Stomach smooth muscle (tissue), 2 donors: ENCODE measurements at regions not wholly inside any gene's neighbourhood (a gene's known extent, or its start where the extent isn't known, plus 50 kb on each side); places are given as distances from the start of the nearest gene placed in this dataset.

Source experiments
- H3K27ac ChIP-seq: one replicate; pipeline ENCODE4 v1.7.0; 2013; ENCODE audit warnings: mild to moderate bottlenecking, low read length, inconsistent platforms
- H3K27me3 ChIP-seq, 2 donors: one replicate each; pipeline ENCODE4 v1.7.0; 2013; ENCODE audit warnings: low read length in 2 of 2; ENCODE audit not compliant: insufficient read depth in 2 of 2, control insufficient read depth in 1 of 2
- H3K36me3 ChIP-seq, 2 donors: one replicate each; pipeline ENCODE4 v1.7.0; 2013; ENCODE audit warnings: low read length in 2 of 2; ENCODE audit not compliant: control insufficient read depth in 2 of 2, insufficient read depth in 2 of 2
- H3K4me1 ChIP-seq: one replicate; pipeline ENCODE4 v1.7.0; 2013; ENCODE audit warnings: low read length; ENCODE audit not compliant: control insufficient read depth, insufficient read depth
- H3K4me3 ChIP-seq, 2 donors: one replicate each; pipeline ENCODE4 v1.7.0; 2013; ENCODE audit warnings: low read length in 2 of 2
- H3K9ac ChIP-seq, 2 donors: one replicate each; pipeline ENCODE4 v1.7.0; 2013; ENCODE audit warnings: low read length in 2 of 2, mild to moderate bottlenecking in 1 of 2
- H3K9me3 ChIP-seq, 2 donors: one replicate each; pipeline ENCODE4 v1.7.0; 2013; ENCODE audit warnings: low read length in 2 of 2; ENCODE audit not compliant: control insufficient read depth in 2 of 2
- donor health status: healthy.
- donor health status: Pancreatic carcinoma.

DNA sequence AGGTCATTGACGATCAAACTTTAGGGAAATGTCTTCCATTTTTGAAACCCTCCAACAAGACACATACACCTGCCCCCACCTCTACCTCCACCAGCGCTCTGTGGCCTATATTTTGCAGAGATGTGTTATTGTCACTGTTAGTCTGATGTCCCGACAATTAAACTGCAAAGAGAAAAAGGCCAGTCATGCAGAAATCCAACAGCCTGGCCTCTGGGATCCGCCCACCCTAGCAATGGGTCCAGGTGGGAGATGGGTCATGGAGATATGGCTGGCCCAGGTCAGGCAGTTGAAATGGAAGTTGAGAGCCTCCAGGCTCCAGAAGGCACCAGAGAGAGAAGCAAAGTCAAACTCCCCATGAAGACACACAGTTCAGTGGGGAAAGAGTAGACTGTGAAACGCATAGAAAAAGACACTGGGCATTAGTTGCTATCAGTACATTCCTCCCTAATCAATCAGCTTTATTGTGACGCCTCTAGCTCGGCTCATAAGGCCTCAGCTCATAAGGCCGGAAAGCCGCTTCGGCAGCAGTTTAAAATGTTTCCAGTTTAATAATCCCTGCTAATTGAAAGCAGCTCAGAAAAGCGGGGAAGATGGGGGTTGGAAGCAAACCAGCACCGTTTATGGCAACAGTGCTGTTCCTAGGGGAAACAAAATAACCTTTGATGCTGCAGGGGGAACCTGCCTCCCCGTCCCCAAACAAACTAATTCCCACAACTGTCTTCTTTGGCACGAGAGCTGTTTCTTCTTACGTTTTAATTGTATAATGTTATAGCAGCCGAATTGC lies 239.7 kb upstream of the ZNF507 start:
- Histone ChIP-seq H3K27me3 (peaks cover 9 to 14% of the 10 kb centered on the region in 2 donors), H3K4me3 (no peak overlapping the region), H3K9ac (no peak overlapping the region), H3K27ac (no peak overlapping the region), H3K9me3 (no peaks in the 10 kb centered on the region), H3K36me3 (no peaks in the 10 kb centered on the region), H3K4me1 (no peaks in the 10 kb centered on the region)

DNA sequence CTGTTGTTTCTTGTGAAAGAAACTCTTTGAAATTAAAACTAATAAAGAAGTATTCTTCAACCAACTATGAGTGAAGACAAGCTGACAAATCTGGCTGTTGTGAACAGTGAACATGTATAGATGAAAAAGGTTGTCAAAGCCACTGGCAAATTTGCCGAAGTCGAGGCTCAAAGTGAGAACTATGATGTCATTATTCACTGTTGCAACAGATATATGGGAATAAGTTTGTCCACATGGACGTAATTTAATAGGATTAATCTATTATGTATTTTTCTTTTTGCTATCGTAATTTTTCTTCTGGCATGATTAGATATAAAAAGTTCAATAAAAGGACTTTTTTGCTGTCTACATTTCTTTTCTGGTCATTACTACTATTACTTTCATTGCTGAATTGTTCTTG lies 223.2 kb upstream of the ZNF507 start:
- Histone ChIP-seq H3K27me3 (no peaks in the 10 kb centered on the region), H3K4me1 (no peaks in the 10 kb centered on the region), H3K27ac (no peak overlapping the region), H3K4me3 (no peak overlapping the region), H3K9ac (no peak overlapping the region), H3K36me3 (no peaks in the 10 kb centered on the region), H3K9me3 (no peaks in the 10 kb centered on the region)

DNA sequence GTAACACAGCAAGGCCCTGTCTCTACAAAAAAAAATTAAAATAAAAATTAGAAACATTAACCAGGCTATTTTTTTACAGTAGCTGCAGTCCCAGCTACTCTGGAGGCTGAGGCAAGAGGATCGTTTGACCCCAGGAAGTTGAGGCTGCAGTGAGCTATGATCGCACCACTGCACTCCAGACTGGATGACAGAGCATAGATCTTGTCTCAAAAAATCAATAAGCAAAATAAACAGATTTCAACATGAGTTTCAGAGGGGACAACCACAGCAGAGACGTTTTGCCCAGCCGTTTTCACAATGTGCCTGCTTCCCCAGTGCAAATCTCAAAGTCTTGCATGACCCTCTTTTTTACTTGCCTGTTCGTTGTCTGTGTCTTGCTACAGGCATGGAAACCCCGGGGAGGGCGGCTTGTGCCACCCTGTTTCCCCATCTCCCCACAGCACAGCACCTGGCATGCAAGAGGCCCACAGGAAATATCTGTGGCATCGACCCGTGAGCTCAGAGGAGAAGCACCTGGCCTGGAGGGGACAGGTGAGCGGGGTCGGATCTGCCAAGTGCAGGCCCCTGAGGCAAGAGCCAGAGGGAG lies 222.0 kb upstream of the ZNF507 start:
- Histone ChIP-seq H3K4me1 (no peaks in the 10 kb centered on the region), H3K4me3 (no peak overlapping the region), H3K9ac (no peak overlapping the region), H3K27me3 (no peaks in the 10 kb centered on the region), H3K9me3 (no peaks in the 10 kb centered on the region), H3K36me3 (no peaks in the 10 kb centered on the region), H3K27ac (no peak overlapping the region)

DNA sequence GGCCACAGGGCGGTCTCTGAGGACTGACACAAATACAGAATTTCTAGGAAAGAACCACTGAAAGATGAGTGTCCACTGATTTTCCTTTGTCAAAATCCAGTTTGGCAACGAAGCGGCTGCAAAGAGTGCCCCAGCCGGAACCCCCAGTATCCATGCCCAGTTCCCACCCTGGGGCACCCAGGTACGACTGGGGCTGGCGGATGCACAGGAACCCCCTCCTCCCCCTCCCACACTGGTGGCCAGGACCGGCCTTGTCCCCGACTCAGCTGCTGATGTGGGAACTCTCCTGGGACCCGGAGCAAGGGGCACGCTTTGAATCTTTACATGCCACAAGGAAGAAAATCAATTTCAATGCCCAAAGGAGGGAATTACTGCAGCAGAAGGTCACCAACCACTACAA lies 220.8 kb upstream of the ZNF507 start:
- H3K27me3 ChIP-seq, result peaks cover 0 to 3% of the 10 kb centered on the region in 2 donors
- H3K4me3 ChIP-seq, result no peak overlapping the region
- no peaks in the 10 kb centered on the region for H3K36me3 ChIP-seq
- H3K9ac ChIP-seq, result no peak overlapping the region
- H3K27ac ChIP-seq, result no peak overlapping the region
- H3K4me1 ChIP-seq, result no peaks in the 10 kb centered on the region
- H3K9me3 ChIP-seq, result no peaks in the 10 kb centered on the region

DNA sequence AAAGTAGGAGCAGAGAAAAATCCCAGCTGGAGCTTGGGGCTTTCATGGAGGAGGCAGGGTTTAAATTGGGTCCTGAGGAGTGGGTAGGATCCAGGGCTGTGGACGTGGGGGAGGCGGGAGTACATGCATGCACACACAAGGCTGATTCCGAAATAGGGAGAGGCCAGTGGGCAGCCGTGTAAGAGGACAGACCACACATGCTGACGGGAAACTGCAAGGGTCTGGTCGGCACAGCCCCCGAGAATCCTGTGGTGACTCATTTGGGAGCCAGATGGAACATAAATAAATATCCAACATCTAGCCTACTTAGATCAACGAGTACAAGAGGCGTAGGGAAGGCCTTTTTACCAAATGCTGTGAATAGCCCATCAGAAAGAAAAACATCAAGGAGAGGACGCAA lies 216.3 kb upstream of the ZNF507 start:
- H3K27ac ChIP-seq, result no peak overlapping the region

DNA sequence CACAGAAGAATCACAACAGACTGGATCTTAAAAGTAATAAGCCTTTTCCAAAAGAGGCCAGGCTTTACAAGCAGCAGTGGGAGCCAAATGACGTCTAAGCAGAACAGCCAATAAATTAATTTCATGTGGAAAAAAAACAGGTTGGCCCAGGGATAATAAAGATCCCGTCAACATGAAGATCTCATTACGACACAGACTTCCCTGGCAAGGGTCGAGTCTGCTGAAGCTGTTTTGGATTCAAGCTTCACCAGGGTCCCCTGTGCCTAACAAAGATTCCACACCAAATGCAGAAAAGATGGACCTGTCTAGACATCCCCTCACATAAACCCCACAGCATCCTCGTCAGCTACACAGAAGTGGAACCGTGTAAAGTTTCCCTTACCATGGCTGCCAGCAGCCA lies 215.1 kb upstream of the ZNF507 start:
- H3K27ac ChIP-seq, result no peak overlapping the region
- no peak overlapping the region for H3K9ac ChIP-seq
- no peak overlapping the region for H3K4me3 ChIP-seq
- no peaks in the 10 kb centered on the region for H3K9me3 ChIP-seq
- no peaks in the 10 kb centered on the region for H3K36me3 ChIP-seq
- no peaks in the 10 kb centered on the region for H3K4me1 ChIP-seq
- H3K27me3 ChIP-seq, result peaks cover 0 to 3% of the 10 kb centered on the region in 2 donors

More for the DNA sequence above, 216.3 kb upstream of the ZNF507 start:
- Histone ChIP-seq H3K27me3 (peaks cover 0 to 3% of the 10 kb centered on the region in 2 donors), H3K36me3 (no peaks in the 10 kb centered on the region), H3K4me1 (no peaks in the 10 kb centered on the region), H3K9me3 (no peaks in the 10 kb centered on the region), H3K9ac (no peak overlapping the region), H3K4me3 (no peak overlapping the region)

DNA sequence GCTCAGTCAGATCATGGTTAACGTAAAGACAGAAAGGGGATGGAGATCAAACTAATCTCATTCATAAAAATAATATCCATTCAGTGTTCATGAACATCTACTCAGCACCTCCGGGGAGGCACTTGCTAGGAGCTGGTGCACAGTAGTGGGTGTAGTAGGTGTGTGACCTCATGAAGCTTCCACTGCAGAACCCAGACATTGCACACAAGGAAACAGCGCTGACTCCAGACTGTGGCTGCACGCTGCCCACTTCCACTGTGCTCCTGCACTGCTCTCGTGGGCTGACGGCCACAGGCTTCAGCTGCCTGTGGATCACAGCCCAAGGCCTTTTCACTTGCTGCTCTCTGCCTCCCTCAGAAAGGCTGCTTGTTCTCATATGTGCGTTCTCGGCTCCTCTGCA lies 214.4 kb upstream of the ZNF507 start:
- no peak overlapping the region for H3K9ac ChIP-seq
- no peak overlapping the region for H3K4me3 ChIP-seq
- no peaks in the 10 kb centered on the region for H3K36me3 ChIP-seq
- H3K9me3 ChIP-seq, result no peaks in the 10 kb centered on the region
- no peaks in the 10 kb centered on the region for H3K4me1 ChIP-seq
- H3K27me3 ChIP-seq, result peaks cover 0 to 3% of the 10 kb centered on the region in 2 donors
- no peak overlapping the region for H3K27ac ChIP-seq

DNA sequence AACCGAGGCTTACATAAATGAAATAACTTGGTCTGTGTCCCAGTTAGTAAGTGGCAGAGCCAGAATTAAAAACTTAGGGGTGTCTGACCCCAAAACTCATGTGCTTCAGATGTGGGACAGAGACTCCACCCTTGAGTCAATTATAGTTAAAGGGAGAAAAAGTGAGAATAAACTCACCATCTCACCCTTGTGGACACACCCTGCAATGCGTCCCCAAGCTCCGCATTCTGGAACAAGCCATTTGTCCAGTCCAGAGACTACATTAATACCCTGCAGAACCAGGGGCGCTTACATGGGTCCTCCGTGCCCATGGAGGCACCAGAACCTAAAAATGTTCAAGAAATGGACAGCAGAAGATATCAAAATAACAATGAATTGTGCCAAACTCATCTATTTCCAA lies 207.0 kb upstream of the ZNF507 start:
- H3K9me3 ChIP-seq, result no peaks in the 10 kb centered on the region
- H3K27me3 ChIP-seq, result no peaks in the 10 kb centered on the region
- H3K4me3 ChIP-seq, result no peak overlapping the region
- H3K36me3 ChIP-seq, result no peaks in the 10 kb centered on the region
- no peaks in the 10 kb centered on the region for H3K4me1 ChIP-seq
- no peak overlapping the region for H3K9ac ChIP-seq
- H3K27ac ChIP-seq, result no peak overlapping the region

DNA sequence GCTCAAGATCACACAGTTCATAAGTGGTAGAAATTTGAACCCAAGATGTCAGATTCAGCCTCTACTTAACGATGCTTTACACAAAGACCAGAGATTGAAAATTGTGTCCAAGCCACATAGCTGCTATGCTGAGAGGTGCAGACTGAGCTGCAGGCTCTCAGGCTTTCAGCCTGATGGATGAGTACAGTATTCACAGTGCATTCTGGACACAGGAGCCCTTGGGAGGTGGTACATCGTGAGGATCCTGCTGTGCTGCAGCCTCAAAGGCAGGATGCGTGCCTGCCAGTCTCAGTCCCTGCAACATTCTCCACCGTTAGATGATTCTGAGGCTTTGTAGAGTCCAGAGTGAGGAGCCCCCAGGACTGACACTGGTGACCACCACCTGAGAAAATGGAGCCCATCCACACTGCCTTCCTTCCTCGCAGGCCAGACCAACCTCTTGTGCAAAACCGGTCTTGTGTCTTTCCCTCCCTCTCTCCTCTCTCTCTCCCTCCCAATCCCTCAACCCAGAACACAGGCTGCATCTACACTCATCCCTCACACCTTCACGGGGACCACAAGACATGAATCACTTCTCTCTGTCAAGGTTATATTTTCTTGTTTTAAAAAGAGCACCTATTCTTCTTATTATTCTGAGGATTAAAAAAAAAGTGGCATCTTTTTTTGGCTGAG lies 203.4 kb upstream of the ZNF507 start:
- no peaks in the 10 kb centered on the region for H3K4me1 ChIP-seq
- no peak overlapping the region for H3K4me3 ChIP-seq
- H3K9me3 ChIP-seq, result peaks cover 0 to 12% of the 10 kb centered on the region in 2 donors
- no peaks in the 10 kb centered on the region for H3K27me3 ChIP-seq
- no peak overlapping the region for H3K27ac ChIP-seq
- H3K9ac ChIP-seq, result no peak overlapping the region
- no peaks in the 10 kb centered on the region for H3K36me3 ChIP-seq

DNA sequence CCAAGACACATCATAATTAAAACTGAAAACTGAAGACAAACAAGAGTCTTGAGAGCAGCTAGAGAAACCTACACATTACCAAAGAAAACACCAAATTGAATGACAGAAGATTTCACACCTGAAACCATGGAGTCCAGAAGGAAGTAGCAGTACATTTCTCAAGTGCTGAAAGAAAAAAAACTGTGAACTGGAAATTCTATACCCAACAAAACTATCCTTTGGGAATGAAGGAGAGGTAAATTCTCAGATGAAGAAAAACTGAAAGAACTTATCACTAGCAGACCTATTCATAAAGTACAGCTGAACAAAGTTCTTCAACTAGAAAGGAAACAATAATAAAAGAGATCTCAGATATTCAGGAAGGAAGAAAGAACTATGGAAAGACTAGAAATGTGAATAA lies 198.7 kb upstream of the ZNF507 start:
- Histone ChIP-seq H3K36me3 (no peaks in the 10 kb centered on the region), H3K4me3 (no peak overlapping the region), H3K27ac (no peak overlapping the region), H3K9me3 (peaks cover 3 to 12% of the 10 kb centered on the region in 2 donors), H3K9ac (no peak overlapping the region), H3K27me3 (no peaks in the 10 kb centered on the region), H3K4me1 (no peaks in the 10 kb centered on the region)

DNA sequence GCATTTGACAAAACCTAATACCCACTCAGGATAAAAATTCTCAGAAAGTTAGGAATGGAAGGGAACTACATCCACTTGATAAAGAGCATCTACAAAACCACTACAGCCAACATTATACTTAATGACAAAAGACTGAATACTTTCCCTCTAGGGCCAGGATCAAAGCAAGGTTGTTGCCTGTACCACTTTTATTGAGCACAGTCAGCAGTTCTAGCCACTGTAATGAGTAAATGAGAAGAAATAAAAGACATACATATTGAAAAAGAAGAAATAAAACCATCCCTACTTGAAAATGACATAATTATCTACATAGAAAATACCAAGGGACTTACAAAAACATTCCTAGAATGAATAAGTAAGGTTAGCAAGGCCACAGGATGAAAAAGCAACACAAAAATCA lies 194.8 kb upstream of the ZNF507 start:
- H3K4me1 ChIP-seq, result no peaks in the 10 kb centered on the region
- H3K36me3 ChIP-seq, result no peaks in the 10 kb centered on the region
- H3K9ac ChIP-seq, result no peak overlapping the region
- peaks cover 3 to 5% of the 10 kb centered on the region in 2 donors for H3K9me3 ChIP-seq
- no peak overlapping the region for H3K27ac ChIP-seq
- no peak overlapping the region for H3K4me3 ChIP-seq
- H3K27me3 ChIP-seq, result no peaks in the 10 kb centered on the region
